ENCODE measurements at regions not wholly inside any gene's neighbourhood (a gene's known extent, or its start where the extent isn't known, plus 50 kb on each side); places are given as distances from the start of the nearest gene placed in this dataset.

- no peaks in the 10 kb centered on the region for H3K27me3 ChIP-seq (ENCODE audit: control insufficient read depth, insufficient read depth, low read length)
- ATAC-seq (ENCODE audit: low read depth), result no peak
- peak overlapping the region; percentile 98 for H2BK5ac ChIP-seq (ENCODE audit: low read depth, low read length, poor library complexity, severe bottlenecking)
- in situ Hi-C loops (cut with MboI; ENCODE audit: low sequenced_read_pairs) (no loop called here), dilution Hi-C loops (cut with HindIII; ENCODE audit: low sequenced_read_pairs, unreplicated experiment) (no loop called here), intact Hi-C loops (cut with micrococcal nuclease) (no loop called here)
- POLR2A ChIA-PET (ENCODE audit: unreplicated experiment), result no interaction called here
- peak overlapping the region; percentile 81 for H3K23ac ChIP-seq (ENCODE audit: low read depth, low read length)
- H2AK5ac ChIP-seq (ENCODE audit: low read depth, low read length), result peak overlapping the region; percentile 100
- peak overlapping the region; percentile 96 for H3K14ac ChIP-seq (replicated peaks; ENCODE audit: low read depth, low read length)
- peak overlapping the region; percentile 97; the same call in 2 of the 3 replicates for H2BK15ac ChIP-seq (ENCODE audit: low read depth, low read length)
- H3K56ac ChIP-seq (ENCODE audit: extremely low read depth, insufficient read depth, low read length), result peak overlapping the region; percentile 45; the same call in 1 of the 2 replicates
- H3K4ac ChIP-seq (ENCODE audit: low read depth, low read length), result peak overlapping the region; percentile 99
- no peaks in the 10 kb centered on the region for H3K36me3 ChIP-seq (ENCODE audit: control insufficient read depth, insufficient read depth, low read length)
- no peak overlapping the region for H3K4me2 ChIP-seq (ENCODE audit: low read depth, low read length)
- no CpG with 5 or more reads among the region's 6 CpGs for WGBS, 2 experiments (ENCODE audit: extremely low coverage in 2 of 2, insufficient read length in 1 of 2)
- no peak for DNase-seq
- no peak overlapping the region for H3K4me3 ChIP-seq (ENCODE audit: insufficient read depth, low read depth, low read length)
- TF ChIP-seq RCOR1 (IDR thresholded peaks at IDR 0.05; ENCODE audit: insufficient replicate concordance, low read length), result no peak
- peak overlapping the region; percentile 100 for H4K91ac ChIP-seq (ENCODE audit: insufficient read depth, low read depth, low read length)
- H2AFZ ChIP-seq (replicated peaks; ENCODE audit: low read length, poor library complexity), result peak overlapping the region; percentile 81
- peak overlapping the region; percentile 98 for H2BK20ac ChIP-seq (ENCODE audit: low read depth, low read length)
- peaks cover 0 to 11% of the 10 kb centered on the region in 2 experiments; a peak in 1 of 4 replicates for H3K79me1 ChIP-seq (ENCODE audit: low read depth in 1 of 2, low read length in 2 of 2)
- no peaks in the 10 kb centered on the region for H4K20me1 ChIP-seq (ENCODE audit: insufficient read depth, low read length)
- CTCF ChIA-PET, result interaction anchor here (1.0 kb wide), 1 partner anchor 59 kb away, joined by 3 read pairs; no protein-coding TSS in a partner anchor
- no peaks in the 10 kb centered on the region for H3K9me3 ChIP-seq (ENCODE audit: control insufficient read depth, insufficient read depth, low read length)
- H4K5ac ChIP-seq (ENCODE audit: low read depth, low read length), result peak overlapping the region; percentile 96
- H2AK9ac ChIP-seq (replicated peaks; ENCODE audit: low read depth, low read length, poor library complexity), result peak overlapping the region; percentile 77
- BruUV-seq (replicated peaks), result no TSS peak
- H3K4me1 ChIP-seq (ENCODE audit: control insufficient read depth, insufficient read depth, low read length), result peaks cover 30% of the 10 kb centered on the region
- peak overlapping the region; percentile 51 for H3K27ac ChIP-seq (ENCODE audit: insufficient read depth, low read length)
- peak overlapping the region; percentile 91 to 99 for H4K8ac ChIP-seq (ENCODE audit: low read depth in 2 of 2, low read length in 2 of 2)
- peak overlapping the region; percentile 100 for H2BK120ac ChIP-seq (ENCODE audit: low read depth, low read length)
- H3K9ac ChIP-seq (ENCODE audit: low read depth, low read length), result peak overlapping the region; percentile 13; the same call in 1 of the 2 replicates
- peak overlapping the region; percentile 99 for H3K18ac ChIP-seq (ENCODE audit: low read depth, low read length)
- H3K9me1 ChIP-seq (ENCODE audit: insufficient read depth, low read length), result peaks cover 24% of the 10 kb centered on the region
Observed at GRCh38 chr7:45980973-45981372, 59.9 kb upstream of the IGFBP3 start.

Measured in IMR-90 (cell line).